SU-DHL-6 (cell line): ENCODE measurements at regions not wholly inside any gene's neighbourhood (a gene's known extent, or its start where the extent isn't known, plus 50 kb on each side); places are given as distances from the start of the nearest gene placed in this dataset.

Source experiments
- CTCF ChIP-seq: fragments of 200-600 bp; sonication (generic); IDR thresholded peaks from one replicate; pipeline ENCODE4 v1.5.1; 2017; ENCODE audit warnings: antibody characterized with exemption, mild to moderate bottlenecking, low read length, moderate library complexity; ENCODE audit not compliant: insufficient read depth, poor library complexity, severe bottlenecking
- EZH2phosphoT487 ChIP-seq: fragments of 200-600 bp; sonication (generic), shearing (Covaris generic); conservative IDR thresholded peaks from 2 replicates; pipeline ENCODE4 v1.6.1; 2018; ENCODE audit warnings: mild to moderate bottlenecking, antibody characterized with exemption, low read length, moderate library complexity, mixed read lengths

- no peak for TF ChIP-seq CTCF
- no peak for TF ChIP-seq EZH2phosphoT487
Observed at GRCh38 chr1:47507144-47507543, 69.3 kb downstream of the FOXD2 start.
